Neural progenitor cell (in vitro differentiated cells): ENCODE measurements at regions not wholly inside any gene's neighbourhood (a gene's known extent, or its start where the extent isn't known, plus 50 kb on each side); places are given as distances from the start of the nearest gene placed in this dataset.

Experiments used
- EZH2 ChIP-seq: fragments of 200-600 bp; sonication (generic); IDR thresholded peaks from 2 replicates; pipeline ENCODE4 v1.6.1; 2017; ENCODE audit warnings: antibody characterized with exemption, mild to moderate bottlenecking, moderate library complexity
- EZH2phosphoT487 ChIP-seq: fragments of 200-600 bp; sonication (generic); IDR thresholded peaks from 2 replicates; pipeline ENCODE4 v1.6.1; 2017; ENCODE audit warnings: antibody characterized with exemption
- TF ChIP-seq, protein P1 (sequence below): fragments of 200-600 bp; sonication (generic); IDR thresholded peaks from 2 replicates; pipeline ENCODE4 v1.5.1; 2017; ENCODE audit warnings: antibody characterized with exemption, mild to moderate bottlenecking

DNA sequence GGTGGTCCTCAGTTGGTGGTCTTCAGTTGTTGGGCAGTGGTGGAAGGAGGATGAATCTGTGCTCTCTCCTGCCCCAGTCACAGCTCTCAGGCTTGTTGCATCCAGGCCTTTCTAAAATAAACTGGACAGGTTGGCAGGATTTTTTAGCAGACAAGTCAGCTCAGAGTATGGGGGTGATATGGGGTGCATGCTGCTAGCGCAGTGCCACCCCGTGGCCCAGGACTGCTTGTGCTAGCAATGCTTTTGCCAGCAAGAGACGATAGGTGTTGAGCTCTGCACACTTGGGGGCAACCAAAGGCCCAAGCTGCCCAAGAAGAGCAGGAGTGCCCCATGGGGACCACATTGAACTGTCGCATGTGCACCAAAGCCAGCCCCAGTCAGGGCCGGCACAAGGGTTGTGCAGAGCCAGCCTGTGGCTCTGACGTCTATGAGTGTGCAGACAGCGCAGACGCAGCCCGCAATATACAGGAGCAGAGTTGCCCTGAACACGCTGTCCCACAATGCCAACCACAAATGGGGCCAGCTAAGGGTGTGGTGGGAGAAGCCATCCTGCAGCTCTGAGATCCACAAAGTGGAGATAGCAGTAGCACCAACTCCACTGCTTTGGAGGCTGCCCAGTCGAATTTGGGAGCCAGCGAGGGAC is 49.8 kb upstream of the PDSS1 start:
- TF ChIP-seq, protein P1, sequence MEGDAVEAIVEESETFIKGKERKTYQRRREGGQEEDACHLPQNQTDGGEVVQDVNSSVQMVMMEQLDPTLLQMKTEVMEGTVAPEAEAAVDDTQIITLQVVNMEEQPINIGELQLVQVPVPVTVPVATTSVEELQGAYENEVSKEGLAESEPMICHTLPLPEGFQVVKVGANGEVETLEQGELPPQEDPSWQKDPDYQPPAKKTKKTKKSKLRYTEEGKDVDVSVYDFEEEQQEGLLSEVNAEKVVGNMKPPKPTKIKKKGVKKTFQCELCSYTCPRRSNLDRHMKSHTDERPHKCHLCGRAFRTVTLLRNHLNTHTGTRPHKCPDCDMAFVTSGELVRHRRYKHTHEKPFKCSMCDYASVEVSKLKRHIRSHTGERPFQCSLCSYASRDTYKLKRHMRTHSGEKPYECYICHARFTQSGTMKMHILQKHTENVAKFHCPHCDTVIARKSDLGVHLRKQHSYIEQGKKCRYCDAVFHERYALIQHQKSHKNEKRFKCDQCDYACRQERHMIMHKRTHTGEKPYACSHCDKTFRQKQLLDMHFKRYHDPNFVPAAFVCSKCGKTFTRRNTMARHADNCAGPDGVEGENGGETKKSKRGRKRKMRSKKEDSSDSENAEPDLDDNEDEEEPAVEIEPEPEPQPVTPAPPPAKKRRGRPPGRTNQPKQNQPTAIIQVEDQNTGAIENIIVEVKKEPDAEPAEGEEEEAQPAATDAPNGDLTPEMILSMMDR: no peak
- no peak for TF ChIP-seq EZH2phosphoT487
- TF ChIP-seq EZH2: no peak
